ENCODE measurements at regions not wholly inside any gene's neighbourhood (a gene's known extent, or its start where the extent isn't known, plus 50 kb on each side); places are given as distances from the start of the nearest gene placed in this dataset.

- TF ChIP-seq CTCF (IDR thresholded peaks at IDR 0.05; ENCODE audit: insufficient read depth, low read length) (no peak), POLR2AphosphoS5 (IDR thresholded peaks at IDR 0.05; ENCODE audit: low read depth) (no peak), REST (IDR thresholded peaks at IDR 0.05; ENCODE audit: insufficient replicate concordance, low read depth) (no peak), GABPA (IDR thresholded peaks at IDR 0.05; ENCODE audit: low read depth) (no peak), SPI1 (IDR thresholded peaks at IDR 0.05; ENCODE audit: borderline replicate concordance, low read depth) (no peak)
Measured at GRCh38 chr10:33938001-33938400, 603.5 kb upstream of the NRP1 start.

Measured in HL-60 (cell line).